ENCODE measurements at regions not wholly inside any gene's neighbourhood (a gene's known extent, or its start where the extent isn't known, plus 50 kb on each side); places are given as distances from the start of the nearest gene placed in this dataset.

DNA sequence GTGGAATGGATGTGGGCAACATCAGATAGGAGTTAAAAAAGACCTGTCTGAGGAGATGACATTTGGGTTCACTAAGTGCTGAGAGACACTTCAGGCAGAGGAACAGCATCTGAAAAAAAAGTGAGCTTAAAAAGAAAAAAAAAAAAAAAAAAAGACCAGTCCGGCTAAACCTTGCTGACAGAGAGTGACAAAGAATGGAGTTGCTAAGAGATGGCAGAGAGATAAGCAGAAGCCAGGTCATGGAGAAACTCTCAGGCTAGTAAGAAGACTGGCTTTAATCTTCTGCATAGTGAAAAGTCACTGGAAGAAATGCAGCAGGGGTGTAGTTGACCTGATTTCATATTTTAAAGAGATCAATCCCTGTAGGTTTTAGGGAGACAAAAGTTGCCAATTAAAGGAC, 711.1 kb upstream of the SEMA3D start:
- TF ChIP-seq, protein P1, sequence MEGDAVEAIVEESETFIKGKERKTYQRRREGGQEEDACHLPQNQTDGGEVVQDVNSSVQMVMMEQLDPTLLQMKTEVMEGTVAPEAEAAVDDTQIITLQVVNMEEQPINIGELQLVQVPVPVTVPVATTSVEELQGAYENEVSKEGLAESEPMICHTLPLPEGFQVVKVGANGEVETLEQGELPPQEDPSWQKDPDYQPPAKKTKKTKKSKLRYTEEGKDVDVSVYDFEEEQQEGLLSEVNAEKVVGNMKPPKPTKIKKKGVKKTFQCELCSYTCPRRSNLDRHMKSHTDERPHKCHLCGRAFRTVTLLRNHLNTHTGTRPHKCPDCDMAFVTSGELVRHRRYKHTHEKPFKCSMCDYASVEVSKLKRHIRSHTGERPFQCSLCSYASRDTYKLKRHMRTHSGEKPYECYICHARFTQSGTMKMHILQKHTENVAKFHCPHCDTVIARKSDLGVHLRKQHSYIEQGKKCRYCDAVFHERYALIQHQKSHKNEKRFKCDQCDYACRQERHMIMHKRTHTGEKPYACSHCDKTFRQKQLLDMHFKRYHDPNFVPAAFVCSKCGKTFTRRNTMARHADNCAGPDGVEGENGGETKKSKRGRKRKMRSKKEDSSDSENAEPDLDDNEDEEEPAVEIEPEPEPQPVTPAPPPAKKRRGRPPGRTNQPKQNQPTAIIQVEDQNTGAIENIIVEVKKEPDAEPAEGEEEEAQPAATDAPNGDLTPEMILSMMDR (optimal IDR thresholded peaks at IDR 0.05 in 1 of 3, IDR thresholded peaks at IDR 0.05 in 1 of 3, conservative IDR thresholded peaks at IDR 0.05 in 1 of 3; ENCODE audit: extremely low read depth in 1 of 3, insufficient read depth in 2 of 3, low read length in 3 of 3): no peak
- TF ChIP-seq EZH2 (IDR thresholded peaks at IDR 0.05; ENCODE audit: low read length): no peak

Measured in keratinocyte (primary cell).